Vagina (tissue), 2 donors: ENCODE measurements at regions not wholly inside any gene's neighbourhood (a gene's known extent, or its start where the extent isn't known, plus 50 kb on each side); places are given as distances from the start of the nearest gene placed in this dataset.
"Not testable (repeated sequence)": the region's sequence is repeated elsewhere in the genome, so short reads cannot be mapped to it uniquely, and the experiment has no call there.

Source experiments
- POLR2A ChIP-seq, 2 donors: fragments of 450-650 bp; IDR thresholded peaks; one replicate each; pipeline ENCODE4 v1.6.1; 2017; ENCODE audit warnings: antibody characterized with exemption in 2 of 2, mild to moderate bottlenecking in 2 of 2, moderate library complexity in 2 of 2
- POLR2AphosphoS5 ChIP-seq, 2 donors: sonication (generic); formaldehyde crosslinking; IDR thresholded peaks; one replicate each; pipeline ENCODE4 v1.9.0; 2017; ENCODE audit warnings: antibody characterized with exemption in 2 of 2, mild to moderate bottlenecking in 2 of 2, low read depth in 1 of 2; ENCODE audit not compliant: insufficient read depth in 1 of 2
- TF ChIP-seq, protein P1 (sequence below), 3 experiments: fragments of 450-650 bp in 2 of 3; fragments of 200-600 bp in 1 of 3; sonication (generic) in 1 of 3; IDR thresholded peaks; one replicate each; pipeline ENCODE4 v1.5.1; 2017 to 2019; ENCODE audit warnings: antibody characterized with exemption in 3 of 3, mild to moderate bottlenecking in 2 of 3, moderate library complexity in 2 of 3

- TF ChIP-seq, protein P1, sequence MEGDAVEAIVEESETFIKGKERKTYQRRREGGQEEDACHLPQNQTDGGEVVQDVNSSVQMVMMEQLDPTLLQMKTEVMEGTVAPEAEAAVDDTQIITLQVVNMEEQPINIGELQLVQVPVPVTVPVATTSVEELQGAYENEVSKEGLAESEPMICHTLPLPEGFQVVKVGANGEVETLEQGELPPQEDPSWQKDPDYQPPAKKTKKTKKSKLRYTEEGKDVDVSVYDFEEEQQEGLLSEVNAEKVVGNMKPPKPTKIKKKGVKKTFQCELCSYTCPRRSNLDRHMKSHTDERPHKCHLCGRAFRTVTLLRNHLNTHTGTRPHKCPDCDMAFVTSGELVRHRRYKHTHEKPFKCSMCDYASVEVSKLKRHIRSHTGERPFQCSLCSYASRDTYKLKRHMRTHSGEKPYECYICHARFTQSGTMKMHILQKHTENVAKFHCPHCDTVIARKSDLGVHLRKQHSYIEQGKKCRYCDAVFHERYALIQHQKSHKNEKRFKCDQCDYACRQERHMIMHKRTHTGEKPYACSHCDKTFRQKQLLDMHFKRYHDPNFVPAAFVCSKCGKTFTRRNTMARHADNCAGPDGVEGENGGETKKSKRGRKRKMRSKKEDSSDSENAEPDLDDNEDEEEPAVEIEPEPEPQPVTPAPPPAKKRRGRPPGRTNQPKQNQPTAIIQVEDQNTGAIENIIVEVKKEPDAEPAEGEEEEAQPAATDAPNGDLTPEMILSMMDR (IDR thresholded peaks at IDR 0.05): not testable (repeated sequence)
- TF ChIP-seq POLR2AphosphoS5 (IDR thresholded peaks at IDR 0.05; ENCODE audit: insufficient read depth in 1 of 2, low read depth in 1 of 2); POLR2A (IDR thresholded peaks at IDR 0.05): not testable (repeated sequence)
Observed at GRCh38 chr16:59096682-59097081, 362.6 kb upstream of the GOT2 start.
